Fibroblast of skin of left quadriceps (primary cell): ENCODE measurements at regions not wholly inside any gene's neighbourhood (a gene's known extent, or its start where the extent isn't known, plus 50 kb on each side); places are given as distances from the start of the nearest gene placed in this dataset.

Experiments
- DNase-seq, 2 experiments: peaks; one replicate each; pipeline ENCODE4 v3.0.0-alpha.2; 2013; ENCODE audit warnings: low read depth in 2 of 2

DNA sequence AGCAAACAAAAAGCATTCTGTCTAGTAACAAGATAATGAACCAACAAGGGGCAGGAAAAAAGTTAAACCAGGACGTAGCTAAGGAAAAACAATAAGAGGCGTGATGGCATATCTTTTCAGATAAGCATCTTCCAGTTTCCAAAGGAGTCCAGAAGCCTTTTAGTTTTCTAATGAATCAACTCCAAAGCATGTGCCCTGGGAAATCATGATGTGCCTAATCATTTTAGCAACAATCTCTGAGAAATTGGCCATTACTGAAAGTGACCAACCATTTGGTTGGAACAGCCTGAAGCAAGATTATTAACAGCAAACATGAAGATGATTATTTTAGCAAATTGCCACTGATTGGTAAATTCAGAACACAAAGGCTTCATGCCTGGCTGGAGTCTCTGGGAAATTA is 440.9 kb upstream of the MAF start:
- DNase-seq = no peak

- no peak for DNase-seq
These were observed 440.3 kb upstream of the MAF start for GRCh38 chr16:80040814-80041213.

DNA sequence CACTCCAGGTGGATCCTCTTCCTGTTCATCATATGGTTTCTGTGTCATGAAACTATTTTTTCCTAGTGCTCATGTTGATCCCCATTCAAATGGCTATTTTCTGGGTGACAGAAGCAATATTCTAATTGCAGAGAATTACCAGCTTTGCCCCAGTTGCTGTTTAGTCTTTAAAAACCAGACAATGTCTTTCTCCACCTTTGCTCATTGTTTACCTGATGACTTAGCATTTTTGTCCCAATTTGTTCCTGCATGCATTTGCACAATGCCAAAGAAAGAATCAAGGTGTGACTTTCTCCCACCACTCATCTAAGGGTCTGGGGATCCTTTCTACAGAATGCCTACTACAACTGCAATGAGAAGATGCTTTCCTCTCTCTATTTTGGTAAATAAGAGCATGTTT is 439.9 kb upstream of the MAF start:
- DNase-seq = no peak

- no peak for DNase-seq
These were observed 439.2 kb upstream of the MAF start for GRCh38 chr16:80039777-80040176.

DNA sequence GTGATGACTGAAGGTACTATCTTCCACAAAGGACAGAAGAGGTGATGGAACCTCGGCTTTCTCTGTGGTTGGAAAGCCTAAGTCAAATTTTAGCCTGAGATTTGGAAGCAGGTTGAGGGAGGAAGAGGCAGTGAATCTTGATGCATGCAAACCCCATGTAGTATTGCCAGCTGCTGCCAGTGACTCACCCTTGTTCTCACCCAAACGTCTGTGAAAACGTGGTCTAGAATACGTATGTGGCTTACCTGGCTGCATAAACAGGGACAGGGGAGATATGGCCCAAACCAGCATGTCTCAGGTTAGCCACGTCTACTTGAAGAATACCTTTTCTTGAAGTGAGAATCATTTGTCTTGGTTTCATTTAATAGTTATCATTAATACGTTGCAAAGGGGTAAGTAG is 438.0 kb upstream of the MAF start:
- no peak for DNase-seq

GRCh38 chr16:80034948-80035663 is 434.6 kb upstream of the MAF start:
- DNase-seq = no peak

DNA sequence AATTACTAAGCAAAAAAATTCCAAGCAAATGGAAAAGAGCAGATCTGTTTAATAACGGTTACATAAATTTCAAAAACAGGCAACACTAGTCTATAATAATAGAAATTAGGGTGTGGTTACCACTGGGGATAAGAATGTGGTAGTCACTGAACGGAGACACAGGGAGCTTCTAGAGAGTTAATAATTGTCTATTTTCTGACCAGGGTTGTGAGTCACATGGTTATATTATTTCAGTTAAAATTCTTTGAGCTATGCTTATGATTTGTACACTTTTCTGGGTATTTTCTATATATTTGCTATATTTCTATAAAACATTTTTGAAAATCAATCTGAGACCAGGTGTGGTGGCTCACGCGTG is 433.9 kb upstream of the MAF start:
- no peak for DNase-seq

GRCh38 chr16:80033783-80034468 is 433.4 kb upstream of the MAF start:
- no peak for DNase-seq

- no peak for DNase-seq
These were observed 429.4 kb upstream of the MAF start for GRCh38 chr16:80029761-80030481.

- no peak for DNase-seq
These were observed 428.8 kb upstream of the MAF start for GRCh38 chr16:80029381-80029630.

DNA sequence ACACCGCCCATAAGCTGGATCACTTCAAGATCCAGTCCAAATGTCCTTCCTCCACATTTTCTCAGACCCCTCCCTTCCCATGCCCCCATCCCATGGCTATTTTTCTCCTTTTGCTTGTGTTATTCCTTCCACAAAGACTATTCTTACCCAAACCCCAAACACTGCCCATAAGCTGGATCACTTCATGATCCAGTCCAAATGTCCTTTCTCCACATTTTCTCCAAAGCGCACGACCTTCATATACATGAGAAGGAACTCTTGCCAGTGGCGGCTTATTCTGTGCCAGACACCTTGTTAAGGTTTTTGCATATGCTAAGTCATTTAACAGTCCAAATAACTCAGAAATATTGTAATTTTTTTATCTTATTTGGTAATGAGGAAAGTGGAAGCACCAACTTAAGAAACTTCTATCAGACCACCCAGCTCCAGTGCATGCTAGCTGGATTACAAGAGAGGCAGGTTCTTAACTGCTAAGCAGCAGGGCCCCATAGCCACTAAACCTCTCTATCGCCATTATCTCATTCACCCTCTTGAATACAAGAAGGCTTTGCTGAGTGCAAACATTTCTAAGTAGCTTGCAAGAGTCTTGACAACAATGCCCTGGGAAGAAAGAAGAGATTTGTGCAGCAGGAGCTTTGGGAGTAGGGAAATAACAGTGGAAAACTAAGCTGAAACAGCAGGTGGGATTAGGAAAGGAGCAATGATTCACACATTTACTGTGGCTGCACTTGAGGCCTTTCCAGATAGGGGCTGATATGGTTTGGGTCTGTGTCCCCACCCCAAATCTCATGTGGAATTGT is 428.2 kb upstream of the MAF start:
- no peak for DNase-seq

GRCh38 chr16:80027007-80027965 is 426.7 kb upstream of the MAF start:
- DNase-seq = peak; percentile 60 to 62

DNA sequence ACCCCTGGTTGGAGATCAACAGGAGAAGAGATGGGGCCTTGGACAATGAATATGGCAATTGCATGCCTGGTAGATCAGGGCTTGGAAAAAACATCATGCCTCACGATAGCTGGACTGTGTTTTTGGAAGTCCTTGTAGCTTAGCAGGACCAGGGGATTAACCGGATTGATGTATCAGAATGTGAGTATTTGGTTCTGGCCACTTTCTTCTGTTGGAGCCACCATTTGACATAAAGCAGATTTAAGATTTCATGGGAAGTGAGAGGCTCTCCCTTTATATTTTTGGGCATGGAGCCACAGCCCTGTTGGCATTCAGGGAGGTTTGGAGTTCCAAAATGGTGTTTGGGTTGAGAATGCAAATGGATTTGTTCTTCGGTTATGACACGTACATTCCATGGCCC is 424.7 kb upstream of the MAF start:
- DNase-seq = no peak

GRCh38 chr16:80024443-80024842 is 423.9 kb upstream of the MAF start:
- DNase-seq = no peak

GRCh38 chr16:80023865-80024264 is 423.3 kb upstream of the MAF start:
- DNase-seq = no peak

GRCh38 chr16:80019395-80019794 is 418.9 kb upstream of the MAF start:
- no peak for DNase-seq

DNA sequence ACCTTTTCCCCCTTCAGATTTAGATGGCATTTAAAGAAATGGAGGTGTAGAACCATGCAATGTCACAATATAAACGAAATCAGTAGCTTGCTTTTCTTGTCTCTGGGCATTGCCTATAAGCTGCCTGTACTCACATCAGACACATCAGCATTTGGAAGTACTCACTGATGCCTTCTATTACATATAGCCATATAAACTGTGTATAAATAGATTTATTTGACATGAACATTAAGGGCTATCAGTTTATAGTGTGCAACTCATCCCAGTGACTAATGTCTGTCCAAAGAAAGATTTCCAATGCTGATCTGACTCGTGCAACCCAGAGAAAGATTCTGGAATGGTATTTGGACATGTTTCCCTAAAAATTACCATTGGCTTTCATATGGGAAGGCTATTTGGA is 417.9 kb upstream of the MAF start:
- no peak for DNase-seq

- DNase-seq = no peak
These were observed 416.3 kb upstream of the MAF start for GRCh38 chr16:80016731-80017326.

DNA sequence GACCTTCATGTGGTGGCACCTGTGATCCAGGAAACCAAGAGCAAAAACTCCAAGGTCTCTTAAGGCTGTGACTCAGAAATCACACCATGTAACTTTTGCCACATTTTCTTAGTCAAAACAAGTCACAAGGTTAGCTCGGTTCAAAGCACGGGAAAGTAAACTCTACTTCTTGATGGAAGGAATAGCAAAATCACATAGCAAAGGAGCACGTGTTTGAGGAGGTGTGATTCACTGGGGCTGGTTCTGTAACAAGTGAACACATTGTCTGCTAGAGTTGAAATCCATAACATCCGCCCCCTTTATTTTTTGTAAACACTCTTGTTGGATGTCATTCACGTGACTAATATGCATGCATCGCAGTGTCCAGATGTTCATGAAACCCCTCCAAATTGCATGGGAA is 415.0 kb upstream of the MAF start:
- DNase-seq = peak in 1 of 2 experiments; percentile 5

DNA sequence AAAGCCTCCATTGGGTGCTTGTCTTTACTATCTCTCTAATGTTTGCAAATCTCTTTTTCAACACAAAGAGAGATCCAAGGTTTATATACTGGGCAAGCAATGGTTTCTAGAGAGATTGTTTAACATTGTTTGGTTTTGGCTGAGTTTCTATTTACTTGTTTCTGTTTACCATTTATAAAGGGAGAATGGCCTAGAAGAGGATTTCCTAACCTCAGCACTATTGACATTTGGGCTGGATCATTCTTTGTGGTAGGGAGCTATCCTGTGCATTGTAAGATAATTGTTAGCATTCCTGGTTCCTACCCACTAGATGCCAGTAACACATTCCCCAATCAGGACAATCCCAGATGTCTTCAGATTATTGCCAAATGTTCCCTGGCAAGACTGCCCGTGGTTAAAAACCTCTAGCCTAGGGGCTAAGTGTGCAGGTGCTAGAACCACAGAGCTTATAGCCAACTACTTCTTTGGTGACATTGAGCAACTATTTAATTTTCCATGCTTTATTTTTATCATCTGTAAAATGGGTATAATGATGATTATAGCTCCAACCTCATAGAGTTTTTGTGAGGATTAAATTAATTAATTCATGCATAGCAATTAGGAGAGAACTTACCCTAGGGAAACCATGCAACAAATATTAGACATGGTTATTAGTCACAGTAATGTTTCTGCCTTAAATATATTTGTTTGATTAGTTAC is 413.9 kb upstream of the MAF start:
- DNase-seq = no peak
